Testis (tissue), 2 donors: ENCODE measurements at regions not wholly inside any gene's neighbourhood (a gene's known extent, or its start where the extent isn't known, plus 50 kb on each side); places are given as distances from the start of the nearest gene placed in this dataset.

ENCODE experiments used
- POLR2A ChIP-seq: fragments of 450-650 bp; IDR thresholded peaks from one replicate; pipeline ENCODE4 v1.6.1; 2017; ENCODE audit warnings: antibody characterized with exemption, mild to moderate bottlenecking, moderate library complexity
- TF ChIP-seq, protein P1 (sequence below), 3 experiments: fragments of 450-650 bp in 2 of 3; fragments of 200-600 bp in 1 of 3; sonication (generic) in 1 of 3; IDR thresholded peaks; one replicate each; pipeline ENCODE4 v1.5.1; 2016 to 2019; ENCODE audit warnings: antibody characterized with exemption in 3 of 3, mild to moderate bottlenecking in 2 of 3, moderate library complexity in 1 of 3

DNA sequence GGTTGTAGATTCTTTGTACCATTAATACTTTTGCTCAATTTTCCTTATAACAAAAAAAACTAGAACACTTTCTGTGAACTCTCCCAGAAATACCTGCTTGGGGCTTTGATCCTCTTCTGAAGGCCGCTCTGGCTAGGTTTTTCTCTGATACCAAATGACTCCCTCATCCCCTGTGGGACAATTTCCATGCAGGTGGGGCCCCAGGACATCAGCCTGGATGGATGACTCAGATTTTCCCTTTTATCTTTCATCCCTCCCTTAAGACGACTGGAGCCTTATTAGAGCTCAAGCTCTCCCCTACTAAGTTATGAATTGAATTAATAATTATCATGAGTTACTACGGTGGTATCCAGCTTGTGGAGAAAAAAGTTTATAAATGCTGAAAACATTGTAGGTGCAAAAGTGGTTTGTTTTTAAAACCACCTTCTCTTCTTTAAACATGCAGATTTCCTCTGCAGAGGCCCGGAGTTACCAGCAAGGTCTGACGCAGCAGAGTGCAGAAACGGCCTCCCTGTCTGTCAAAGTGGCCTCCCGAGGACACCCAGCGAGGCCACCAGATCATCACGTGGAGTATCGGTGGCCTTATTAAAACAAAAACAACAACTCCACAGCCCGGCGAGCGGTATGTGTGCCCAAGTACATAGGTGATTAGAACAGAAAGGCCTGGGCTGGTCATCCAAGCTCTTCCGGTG, 50.8 kb upstream of the IRX4 start:
- TF ChIP-seq, protein P1, sequence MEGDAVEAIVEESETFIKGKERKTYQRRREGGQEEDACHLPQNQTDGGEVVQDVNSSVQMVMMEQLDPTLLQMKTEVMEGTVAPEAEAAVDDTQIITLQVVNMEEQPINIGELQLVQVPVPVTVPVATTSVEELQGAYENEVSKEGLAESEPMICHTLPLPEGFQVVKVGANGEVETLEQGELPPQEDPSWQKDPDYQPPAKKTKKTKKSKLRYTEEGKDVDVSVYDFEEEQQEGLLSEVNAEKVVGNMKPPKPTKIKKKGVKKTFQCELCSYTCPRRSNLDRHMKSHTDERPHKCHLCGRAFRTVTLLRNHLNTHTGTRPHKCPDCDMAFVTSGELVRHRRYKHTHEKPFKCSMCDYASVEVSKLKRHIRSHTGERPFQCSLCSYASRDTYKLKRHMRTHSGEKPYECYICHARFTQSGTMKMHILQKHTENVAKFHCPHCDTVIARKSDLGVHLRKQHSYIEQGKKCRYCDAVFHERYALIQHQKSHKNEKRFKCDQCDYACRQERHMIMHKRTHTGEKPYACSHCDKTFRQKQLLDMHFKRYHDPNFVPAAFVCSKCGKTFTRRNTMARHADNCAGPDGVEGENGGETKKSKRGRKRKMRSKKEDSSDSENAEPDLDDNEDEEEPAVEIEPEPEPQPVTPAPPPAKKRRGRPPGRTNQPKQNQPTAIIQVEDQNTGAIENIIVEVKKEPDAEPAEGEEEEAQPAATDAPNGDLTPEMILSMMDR (IDR thresholded peaks at IDR 0.05) = no peak
- no peak for TF ChIP-seq POLR2A
